ENCODE measurements at regions not wholly inside any gene's neighbourhood (a gene's known extent, or its start where the extent isn't known, plus 50 kb on each side); places are given as distances from the start of the nearest gene placed in this dataset.

GRCh38 chr2:129354631-129355030 is 624.8 kb upstream of the RAB6C start:
- TF ChIP-seq EP300 (IDR thresholded peaks at IDR 0.05) (no peak), CTCF (IDR thresholded peaks at IDR 0.05) (no peak), POLR2A (IDR thresholded peaks at IDR 0.05) (no peak)

Data from ovary (tissue), 3 donors.